ENCODE measurements at regions not wholly inside any gene's neighbourhood (a gene's known extent, or its start where the extent isn't known, plus 50 kb on each side); places are given as distances from the start of the nearest gene placed in this dataset.

DNA sequence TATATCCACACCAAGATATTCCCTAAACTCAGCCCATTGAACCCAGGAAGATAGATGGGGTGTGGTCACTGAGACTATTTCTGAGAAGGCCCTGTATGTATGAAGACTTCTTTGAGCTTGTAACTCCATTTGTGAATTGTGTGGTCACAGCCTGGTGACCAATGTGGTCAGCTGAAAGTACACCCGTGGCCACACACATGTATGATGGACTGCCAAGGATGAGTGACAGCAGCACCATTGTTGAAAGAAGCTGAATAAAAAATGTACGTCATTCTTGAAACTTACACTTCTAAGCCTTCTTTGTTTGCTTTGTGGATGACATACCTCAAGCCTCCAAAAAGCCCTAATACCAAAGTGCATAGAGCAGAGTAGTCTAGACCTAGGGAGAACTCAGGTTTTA, 581.4 kb downstream of the RAB28 start:
- Histone ChIP-seq H3K9me3 (no peaks in the 10 kb centered on the region), H3K4me3 (no peak overlapping the region), H3K4me1 (no peaks in the 10 kb centered on the region), H3K27ac (no peak overlapping the region), H3K27me3 (no peaks in the 10 kb centered on the region), H3K36me3 (no peaks in the 10 kb centered on the region)
- DNase-seq, result no peak
- intact Hi-C loops (cut with DNase I; ENCODE audit: low total_unique reads), result no loop called here
- TF ChIP-seq, protein P1, sequence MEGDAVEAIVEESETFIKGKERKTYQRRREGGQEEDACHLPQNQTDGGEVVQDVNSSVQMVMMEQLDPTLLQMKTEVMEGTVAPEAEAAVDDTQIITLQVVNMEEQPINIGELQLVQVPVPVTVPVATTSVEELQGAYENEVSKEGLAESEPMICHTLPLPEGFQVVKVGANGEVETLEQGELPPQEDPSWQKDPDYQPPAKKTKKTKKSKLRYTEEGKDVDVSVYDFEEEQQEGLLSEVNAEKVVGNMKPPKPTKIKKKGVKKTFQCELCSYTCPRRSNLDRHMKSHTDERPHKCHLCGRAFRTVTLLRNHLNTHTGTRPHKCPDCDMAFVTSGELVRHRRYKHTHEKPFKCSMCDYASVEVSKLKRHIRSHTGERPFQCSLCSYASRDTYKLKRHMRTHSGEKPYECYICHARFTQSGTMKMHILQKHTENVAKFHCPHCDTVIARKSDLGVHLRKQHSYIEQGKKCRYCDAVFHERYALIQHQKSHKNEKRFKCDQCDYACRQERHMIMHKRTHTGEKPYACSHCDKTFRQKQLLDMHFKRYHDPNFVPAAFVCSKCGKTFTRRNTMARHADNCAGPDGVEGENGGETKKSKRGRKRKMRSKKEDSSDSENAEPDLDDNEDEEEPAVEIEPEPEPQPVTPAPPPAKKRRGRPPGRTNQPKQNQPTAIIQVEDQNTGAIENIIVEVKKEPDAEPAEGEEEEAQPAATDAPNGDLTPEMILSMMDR (IDR thresholded peaks at IDR 0.05), result no peak
- TF ChIP-seq POLR2A (IDR thresholded peaks at IDR 0.05), result no peak

DNA sequence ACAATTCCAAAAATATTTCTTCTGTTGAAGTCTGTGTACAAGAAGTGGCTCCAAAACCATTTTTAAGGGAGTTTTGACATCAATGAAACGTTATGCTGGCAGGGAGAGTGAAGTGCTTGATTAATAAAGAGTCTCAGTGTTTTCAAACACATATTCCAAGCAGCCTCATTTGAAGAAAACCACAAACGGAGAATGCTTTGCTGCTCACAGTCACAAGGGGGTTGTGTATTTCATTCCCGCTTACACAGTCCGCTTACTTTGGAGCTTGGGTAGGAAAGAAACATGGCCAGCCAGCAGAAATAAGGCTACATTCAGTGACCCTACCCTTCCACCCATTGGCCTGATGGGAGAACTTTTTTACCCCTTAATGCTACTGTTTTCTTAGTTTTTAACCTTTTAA, 586.2 kb downstream of the RAB28 start:
- Histone ChIP-seq H3K27ac (no peak overlapping the region), H3K36me3 (no peaks in the 10 kb centered on the region), H3K9me3 (no peaks in the 10 kb centered on the region), H3K4me1 (no peaks in the 10 kb centered on the region), H3K27me3 (no peaks in the 10 kb centered on the region), H3K4me3 (no peak overlapping the region)
- TF ChIP-seq, protein P1 (IDR thresholded peaks at IDR 0.05), result no peak
- TF ChIP-seq POLR2A (IDR thresholded peaks at IDR 0.05), result no peak
- no peak for DNase-seq
- intact Hi-C loops (cut with DNase I; ENCODE audit: low total_unique reads), result no loop called here

DNA sequence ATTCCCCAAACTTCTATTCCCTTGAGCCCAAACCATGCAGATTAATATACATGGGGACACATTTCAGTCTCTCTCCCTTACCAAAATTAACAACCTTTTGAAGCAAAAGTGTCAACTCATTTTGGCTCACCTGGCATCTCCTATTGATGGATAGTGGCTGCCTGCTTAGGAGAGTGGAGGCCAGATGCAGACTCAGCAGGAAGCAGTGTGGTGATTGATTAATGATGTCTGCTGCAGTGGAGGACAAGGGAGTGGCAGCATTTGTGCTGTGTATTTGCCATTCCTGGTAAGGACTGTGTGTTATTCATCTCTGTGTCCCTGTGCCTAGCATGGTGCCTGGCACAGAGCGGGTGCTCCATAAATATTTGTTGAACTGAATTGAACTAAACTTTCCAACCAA, 590.1 kb downstream of the RAB28 start:
- intact Hi-C loops (cut with DNase I; ENCODE audit: low total_unique reads), result no loop called here
- no peak for DNase-seq
- Histone ChIP-seq H3K4me1 (no peaks in the 10 kb centered on the region), H3K9me3 (no peaks in the 10 kb centered on the region), H3K27me3 (no peaks in the 10 kb centered on the region), H3K27ac (no peak overlapping the region), H3K36me3 (no peaks in the 10 kb centered on the region), H3K4me3 (no peak overlapping the region)
- TF ChIP-seq, protein P1 (IDR thresholded peaks at IDR 0.05), result no peak
- no peak for TF ChIP-seq POLR2A (IDR thresholded peaks at IDR 0.05)

DNA sequence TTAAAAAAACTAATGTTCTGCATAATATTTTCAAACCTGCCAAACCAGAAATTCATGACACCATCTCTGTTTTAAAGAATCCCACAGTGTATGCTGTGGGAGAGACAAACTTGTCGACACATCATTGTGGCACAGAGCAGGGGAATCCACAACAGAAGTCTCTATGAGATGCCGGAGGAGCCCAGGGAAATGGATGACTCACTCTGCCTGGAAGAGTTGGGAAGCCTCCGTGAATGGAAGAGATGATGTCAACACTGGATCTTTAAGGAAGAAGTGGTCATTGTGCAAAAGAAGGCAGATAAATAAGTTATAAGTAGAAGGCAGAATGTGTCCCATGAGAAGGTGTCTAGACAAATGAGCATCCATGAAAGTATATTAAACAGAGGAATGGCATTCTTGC, 595.1 kb downstream of the RAB28 start:
- Histone ChIP-seq H3K27me3 (no peaks in the 10 kb centered on the region), H3K9me3 (no peaks in the 10 kb centered on the region), H3K27ac (no peak overlapping the region), H3K4me3 (no peak overlapping the region), H3K4me1 (no peaks in the 10 kb centered on the region), H3K36me3 (no peaks in the 10 kb centered on the region)
- TF ChIP-seq POLR2A (IDR thresholded peaks at IDR 0.05), result no peak
- TF ChIP-seq, protein P1 (IDR thresholded peaks at IDR 0.05), result no peak
- intact Hi-C loops (cut with DNase I; ENCODE audit: low total_unique reads), result no loop called here
- DNase-seq, result no peak

DNA sequence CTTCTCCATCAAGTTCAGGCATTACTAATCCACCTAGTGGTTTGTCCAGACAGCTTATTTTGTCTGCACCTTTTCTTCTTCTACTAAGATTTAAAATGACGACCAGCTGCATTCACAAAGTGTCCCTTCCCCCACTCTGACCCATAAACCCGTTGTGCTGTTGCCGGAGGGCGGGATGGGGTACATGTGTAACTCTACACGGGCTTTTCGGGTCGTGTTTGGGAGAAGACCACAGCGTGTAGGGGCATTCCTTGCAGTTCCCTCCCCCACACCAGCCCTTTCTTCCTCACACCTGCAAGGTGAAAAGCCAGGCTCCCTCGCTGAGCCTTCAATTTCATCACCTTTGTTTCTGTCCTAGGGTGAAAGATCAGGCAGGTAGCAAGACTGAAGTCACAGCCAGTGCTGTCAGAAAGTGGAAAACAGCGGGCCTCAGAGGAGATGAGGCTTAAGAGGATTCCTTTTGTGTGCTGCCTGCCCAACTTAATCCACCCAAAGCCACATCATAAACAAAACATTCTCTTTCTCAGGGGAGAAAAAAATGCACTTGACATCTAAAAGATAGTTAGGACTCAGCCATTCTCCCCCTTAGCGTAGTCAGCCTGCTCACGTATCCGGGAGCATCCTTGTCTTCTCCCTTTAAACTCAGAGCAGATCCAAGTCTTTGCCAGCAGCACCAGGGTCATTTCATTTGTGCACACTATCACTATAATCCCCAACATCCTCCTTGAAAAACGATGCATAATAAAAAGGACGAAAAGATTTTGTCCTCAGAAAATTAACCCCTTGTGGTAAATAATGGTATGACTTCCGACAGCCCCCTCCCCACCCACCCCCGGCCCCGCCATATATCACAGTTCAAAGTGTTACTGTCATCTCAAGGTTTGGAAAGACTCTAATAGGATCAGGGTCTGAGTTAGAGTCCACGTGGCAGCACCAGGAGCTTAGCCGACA, 599.0 kb downstream of the RAB28 start:
- no peak for DNase-seq
- no peaks in the 10 kb centered on the region for H3K9me3 ChIP-seq
- intact Hi-C loops (cut with DNase I; ENCODE audit: low total_unique reads), result no loop called here
- H3K27me3 ChIP-seq, result no peaks in the 10 kb centered on the region
- no peak overlapping the region for H3K27ac ChIP-seq
- no peak for TF ChIP-seq POLR2A (IDR thresholded peaks at IDR 0.05)
- TF ChIP-seq, protein P1 (IDR thresholded peaks at IDR 0.05), result no peak
- H3K36me3 ChIP-seq, result no peaks in the 10 kb centered on the region
- H3K4me3 ChIP-seq, result no peak overlapping the region
- H3K4me1 ChIP-seq, result no peaks in the 10 kb centered on the region
